Heart right ventricle (tissue), 16 donors: ENCODE measurements at regions not wholly inside any gene's neighbourhood (a gene's known extent, or its start where the extent isn't known, plus 50 kb on each side); places are given as distances from the start of the nearest gene placed in this dataset.

Experiments
- ATAC-seq, 8 donors: fragments of 200-7000 bp; cut with Tn5 transposase; one replicate each; pipeline ENCODE4 v1.9.1; 2020; ENCODE audit warnings: mild to moderate bottlenecking in 8 of 8, moderate library complexity in 8 of 8, moderate number of reproducible peaks in 1 of 8
- DNase-seq, 2 donors: peaks; one replicate each; pipeline ENCODE4 v3.0.0-alpha.2; 2020
- H3K27ac ChIP-seq, 10 donors: fragments of 200-600 bp; sonication (generic) in 2 of 10; one replicate each; pipeline versions ENCODE4 v1.5.0 to v1.8.0; 2020 to 2022; ENCODE audit warnings: mild to moderate bottlenecking in 3 of 10
- H3K27me3 ChIP-seq, 7 donors: fragments of 200-600 bp; one replicate each; pipeline ENCODE4 v1.8.0; 2021 to 2022; ENCODE audit warnings: mild to moderate bottlenecking in 2 of 7
- H3K36me3 ChIP-seq, 9 donors: fragments of 200-600 bp; sonication (generic) in 1 of 9; one replicate each; pipeline versions ENCODE4 v1.5.0 to v1.8.0; 2020 to 2022; ENCODE audit warnings: mild to moderate bottlenecking in 2 of 9
- H3K4me1 ChIP-seq, 9 donors: fragments of 200-600 bp; sonication (generic) in 1 of 9; one replicate each; pipeline versions ENCODE4 v1.5.0 to v1.8.0; 2020 to 2022; ENCODE audit warnings: mild to moderate bottlenecking in 4 of 9
- H3K4me3 ChIP-seq, 10 donors: fragments of 200-600 bp; sonication (generic) in 2 of 10; one replicate each; pipeline versions ENCODE4 v1.5.0 to v1.8.0; 2020 to 2022; ENCODE audit warnings: mild to moderate bottlenecking in 7 of 10, moderate library complexity in 2 of 10
- H3K9me3 ChIP-seq, 11 donors: fragments of 200-600 bp in 10 of 11; sonication (generic) in 2 of 11; one replicate each; pipeline versions ENCODE4 v1.5.0 to v1.8.0; 2013 to 2022; ENCODE audit warnings: mild to moderate bottlenecking in 2 of 11, control low read depth in 1 of 11, moderate library complexity in 1 of 11
- WGBS, 2 donors: extraction: QIAGEN DNeasy Blood & Tissue Kit; methylation state at CpG; one replicate each; pipeline ENCODE4 v1.1.7; 2013; ENCODE audit warnings: inconsistent platforms in 1 of 2; 5-methylcytosine and 5-hydroxymethylcytosine counted together
- intact Hi-C, 10 donors: fragments of 100-400 bp; cut with DNase I; formaldehyde crosslinking; loops; one replicate each; pipeline versions ENCODE4 v1.11.1 to v1.14.2; 2022
- TF ChIP-seq, protein P1 (sequence below), 9 donors: fragments of 200-600 bp; sonication (generic) in 2 of 9; IDR thresholded peaks; one replicate each; pipeline versions ENCODE4 v1.5.0 to v1.8.0; 2021 to 2022; ENCODE audit warnings: antibody characterized with exemption in 9 of 9, mild to moderate bottlenecking in 5 of 9, moderate library complexity in 1 of 9
- donor health status: Arrhythmogenic right ventricular cardiomyopathy.
- donor health status: ischemic (EF 13 %, LVEDD 7.1; RV severe dilation, severe dysfunction).
- donor health status: healthy with polysubstance abuse.
- donor health status: DM: no; HTN: yes; CAD: no.
- donor health status: DM: no; HTN: no; CAD: no.
- donor health status: ischemic (EF 25% LVEDD 6.9; RV normal size, moderate dysfunction).
- donor health status: ischemic (EF 25% LVEDD 5.7; RV mildly dilated, moderate dysfunction).
- donor health status: healthy.
- donor health status: DM: yes; HTN: yes; CAD: no.
- donor health status: Ischemic cardiomyopathy.
- donor health status: ischemic (EF 35%, LVEDD 5.7; RV mildly dilated, moderate dysfunction).
- donor health status: nonischemic (EF 11% LVEDD 7.7; RV severe dilation, severe dysfunction).
- donor health status: DM: yes; HTN: yes; CAD: no.
- donor health status: PGD.
- donor health status: ischemic (EF 29% LVEDD 5.4; RV normal size, mild dysfunction).
- donor health status: nonischemic (EF 23%, LVEDD 6.1; RV moderate dilation, normal function).

DNA sequence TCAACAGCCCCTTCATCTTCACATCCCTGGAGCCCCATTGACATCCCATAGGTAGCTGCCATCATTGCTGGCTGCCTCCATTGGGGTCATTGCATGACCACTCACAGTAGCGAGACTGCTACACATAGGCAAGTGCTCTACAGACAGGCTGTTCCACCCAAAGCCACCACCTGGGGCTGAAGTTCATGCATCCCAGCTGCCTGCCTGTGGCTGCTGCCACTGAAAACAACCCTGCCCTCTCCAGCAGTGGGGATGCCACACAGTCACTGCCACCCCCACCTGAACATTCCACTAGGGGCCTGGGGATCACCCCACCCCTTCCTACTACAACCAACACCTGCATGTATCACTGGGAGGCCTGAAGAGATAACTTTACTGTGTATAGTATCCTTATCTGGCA, 59.5 kb upstream of the CTAGE1 start:
- no peaks in the 10 kb centered on the region for H3K36me3 ChIP-seq
- ATAC-seq (peak in 1 of 8 donors; percentile 18), DNase-seq (no peak)
- H3K4me1 ChIP-seq, result peaks cover 0 to 16% (median 8%) of the 10 kb centered on the region in 9 donors
- no peak overlapping the region for H3K27ac ChIP-seq
- H3K27me3 ChIP-seq, result no peaks in the 10 kb centered on the region
- no peak overlapping the region for H3K4me3 ChIP-seq
- TF ChIP-seq, protein P1, sequence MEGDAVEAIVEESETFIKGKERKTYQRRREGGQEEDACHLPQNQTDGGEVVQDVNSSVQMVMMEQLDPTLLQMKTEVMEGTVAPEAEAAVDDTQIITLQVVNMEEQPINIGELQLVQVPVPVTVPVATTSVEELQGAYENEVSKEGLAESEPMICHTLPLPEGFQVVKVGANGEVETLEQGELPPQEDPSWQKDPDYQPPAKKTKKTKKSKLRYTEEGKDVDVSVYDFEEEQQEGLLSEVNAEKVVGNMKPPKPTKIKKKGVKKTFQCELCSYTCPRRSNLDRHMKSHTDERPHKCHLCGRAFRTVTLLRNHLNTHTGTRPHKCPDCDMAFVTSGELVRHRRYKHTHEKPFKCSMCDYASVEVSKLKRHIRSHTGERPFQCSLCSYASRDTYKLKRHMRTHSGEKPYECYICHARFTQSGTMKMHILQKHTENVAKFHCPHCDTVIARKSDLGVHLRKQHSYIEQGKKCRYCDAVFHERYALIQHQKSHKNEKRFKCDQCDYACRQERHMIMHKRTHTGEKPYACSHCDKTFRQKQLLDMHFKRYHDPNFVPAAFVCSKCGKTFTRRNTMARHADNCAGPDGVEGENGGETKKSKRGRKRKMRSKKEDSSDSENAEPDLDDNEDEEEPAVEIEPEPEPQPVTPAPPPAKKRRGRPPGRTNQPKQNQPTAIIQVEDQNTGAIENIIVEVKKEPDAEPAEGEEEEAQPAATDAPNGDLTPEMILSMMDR (IDR thresholded peaks at IDR 0.05), result no peak
- WGBS, 2 donors, result 97 to 100% methylated on average over 1 of the region's 1 CpG
- H3K9me3 ChIP-seq, result no peaks in the 10 kb centered on the region
- intact Hi-C loops, result loop anchor here in 2 of 10 donors (10.0 kb wide), 3 partner anchors 78 to 302 kb away; no protein-coding TSS in a partner anchor

DNA sequence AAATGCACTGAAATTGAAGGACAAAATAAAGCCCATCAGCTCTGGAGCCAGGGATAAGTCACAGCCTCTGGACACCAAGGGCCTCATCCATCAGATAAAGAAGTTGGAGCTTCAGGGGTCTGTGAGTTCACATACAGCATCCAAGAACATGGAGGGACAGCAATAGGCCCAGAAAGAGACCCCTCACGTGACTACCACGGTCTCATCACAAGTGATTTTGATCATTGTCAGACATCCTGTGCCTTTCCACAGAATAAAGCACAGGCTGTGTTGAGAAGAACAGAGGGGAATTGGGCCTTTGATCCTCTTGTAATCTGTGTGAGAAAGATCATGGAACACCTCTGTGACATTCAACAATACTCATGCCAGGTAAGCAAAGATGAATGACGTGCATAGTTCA, 65.2 kb upstream of the CTAGE1 start:
- Histone ChIP-seq H3K4me3 (no peak overlapping the region), H3K36me3 (no peaks in the 10 kb centered on the region), H3K27ac (no peak overlapping the region), H3K4me1 (peaks cover 0 to 5% (median 2%) of the 10 kb centered on the region in 9 donors), H3K27me3 (no peaks in the 10 kb centered on the region), H3K9me3 (no peaks in the 10 kb centered on the region)
- 82 to 85% methylated on average over 3 of the region's 3 CpGs for WGBS, 2 donors
- intact Hi-C loops, result no loop called here
- ATAC-seq (no peak), DNase-seq (no peak)
- TF ChIP-seq, protein P1 (IDR thresholded peaks at IDR 0.05), result no peak

DNA sequence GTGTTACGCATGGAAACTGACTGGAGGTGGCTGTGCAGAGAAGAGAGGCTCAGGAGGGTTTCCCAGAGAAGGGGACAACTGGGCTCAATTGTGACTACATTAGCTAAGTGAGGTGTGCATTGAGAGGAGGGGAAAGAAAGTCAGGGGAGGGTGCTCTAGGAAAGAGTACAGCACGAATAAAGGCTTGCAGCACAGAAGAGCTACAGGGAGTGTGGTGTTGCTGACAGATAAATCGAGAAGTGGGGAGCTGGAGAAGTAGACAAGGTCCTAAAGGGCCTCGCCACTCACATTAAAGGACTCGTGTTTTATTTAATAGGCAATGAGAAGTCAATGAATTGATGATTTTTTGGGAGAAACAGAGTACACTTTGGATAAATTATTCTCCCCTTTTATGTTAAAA, 65.7 kb upstream of the CTAGE1 start:
- peaks cover 0 to 10% (median 5%) of the 10 kb centered on the region in 9 donors for H3K4me1 ChIP-seq
- intact Hi-C loops, result no loop called here
- no peak for ATAC-seq
- no peak overlapping the region for H3K27ac ChIP-seq
- WGBS, 2 donors, result 74 to 77% methylated on average over 5 of the region's 5 CpGs
- H3K9me3 ChIP-seq, result no peaks in the 10 kb centered on the region
- H3K36me3 ChIP-seq, result no peaks in the 10 kb centered on the region
- no peak for DNase-seq
- TF ChIP-seq, protein P1 (IDR thresholded peaks at IDR 0.05), result no peak
- no peaks in the 10 kb centered on the region for H3K27me3 ChIP-seq
- no peak overlapping the region for H3K4me3 ChIP-seq

DNA sequence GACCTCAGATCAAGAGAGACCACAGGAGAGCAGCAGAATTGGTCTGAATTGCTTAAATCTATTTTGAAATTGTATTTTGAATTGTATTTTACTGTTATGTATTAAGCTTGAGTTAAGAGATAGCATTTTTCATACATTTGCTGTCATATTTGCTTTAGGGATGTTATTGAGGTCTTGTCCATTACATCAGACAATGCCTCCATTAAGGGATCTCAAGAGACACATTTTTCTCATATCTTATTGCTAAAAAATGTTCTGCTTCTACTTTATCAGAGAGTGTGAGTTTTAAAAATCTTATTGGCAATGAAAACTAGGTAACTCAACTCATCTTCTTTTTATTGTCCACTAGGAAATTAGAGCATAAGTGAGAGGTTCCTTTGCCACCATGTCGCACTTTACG, 66.8 kb upstream of the CTAGE1 start:
- no peak for ATAC-seq
- no peak for DNase-seq
- H3K4me3 ChIP-seq, result no peak overlapping the region
- TF ChIP-seq, protein P1 (IDR thresholded peaks at IDR 0.05), result no peak
- intact Hi-C loops, result no loop called here
- peaks cover 0 to 19% (median 12%) of the 10 kb centered on the region in 9 donors for H3K4me1 ChIP-seq
- no peaks in the 10 kb centered on the region for H3K36me3 ChIP-seq
- WGBS, 2 donors, result 91 to 93% methylated on average over 2 of the region's 2 CpGs
- no peaks in the 10 kb centered on the region for H3K27me3 ChIP-seq
- no peak overlapping the region for H3K27ac ChIP-seq
- H3K9me3 ChIP-seq, result no peaks in the 10 kb centered on the region
